Amygdala (tissue), 56 donors: ENCODE measurements at regions not wholly inside any gene's neighbourhood (a gene's known extent, or its start where the extent isn't known, plus 50 kb on each side); places are given as distances from the start of the nearest gene placed in this dataset.

Source experiments
- DNase-seq, 56 donors: peaks; one replicate each; lab custom pipeline; 2025; lab: John Stamatoyannopoulos, UW

- peak in 9 of 56 donors; percentile 8 to 39 (median 22) for DNase-seq
Measured at GRCh38 chr12:130016986-130017385, 113.2 kb upstream of the TMEM132D start.

DNA sequence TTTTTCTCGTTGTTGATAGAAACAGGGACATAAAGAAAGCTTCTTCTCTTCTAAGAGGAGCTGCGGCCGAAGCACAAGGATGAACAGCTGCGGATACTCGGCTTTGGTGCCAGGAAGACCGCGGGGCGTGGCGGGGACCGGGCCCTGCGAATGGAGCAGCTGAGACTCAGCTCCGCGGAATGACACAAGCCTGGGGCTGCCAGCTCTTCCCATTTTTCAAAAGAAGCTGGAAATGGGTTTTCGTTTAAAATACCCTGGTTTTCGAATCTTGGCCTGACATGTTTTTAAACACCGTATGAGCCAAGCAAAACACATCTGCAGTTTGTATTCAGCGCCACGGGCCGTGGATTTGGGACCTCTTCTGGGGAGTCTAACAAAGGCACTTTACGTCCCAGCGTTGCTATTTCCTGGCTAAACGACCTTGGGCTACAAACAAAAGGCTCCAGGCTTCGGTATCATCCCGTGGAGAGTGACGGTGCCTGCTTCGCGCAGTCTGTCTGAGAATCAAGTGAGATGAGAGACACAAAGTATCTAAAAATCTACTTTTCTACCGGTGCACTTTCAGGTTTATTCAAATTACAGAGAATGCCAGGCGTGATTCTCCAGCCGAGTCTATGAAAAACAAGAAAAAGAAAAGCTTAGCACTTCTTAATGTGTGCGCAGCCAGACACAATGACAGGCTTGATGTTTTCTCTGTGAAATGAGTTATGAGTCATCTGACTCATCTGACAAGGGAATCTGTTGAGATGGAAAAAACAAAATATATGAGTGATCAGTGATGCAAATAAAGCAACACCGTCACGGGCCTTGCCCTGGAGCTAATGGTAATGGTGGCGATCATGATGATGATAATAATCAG is 114.0 kb upstream of the TMEM132D start:
- peak in 52 of 56 donors; percentile 3 to 83 (median 48) for DNase-seq

GRCh38 chr12:130018614-130019013 is 114.8 kb upstream of the TMEM132D start:
- no peak for DNase-seq

- DNase-seq = peak in 3 of 56 donors; percentile 8 to 53 (median 26)
Measured at GRCh38 chr12:130026608-130027176, 122.9 kb upstream of the TMEM132D start.

GRCh38 chr12:130027798-130028197 is 124.0 kb upstream of the TMEM132D start:
- no peak for DNase-seq

DNA sequence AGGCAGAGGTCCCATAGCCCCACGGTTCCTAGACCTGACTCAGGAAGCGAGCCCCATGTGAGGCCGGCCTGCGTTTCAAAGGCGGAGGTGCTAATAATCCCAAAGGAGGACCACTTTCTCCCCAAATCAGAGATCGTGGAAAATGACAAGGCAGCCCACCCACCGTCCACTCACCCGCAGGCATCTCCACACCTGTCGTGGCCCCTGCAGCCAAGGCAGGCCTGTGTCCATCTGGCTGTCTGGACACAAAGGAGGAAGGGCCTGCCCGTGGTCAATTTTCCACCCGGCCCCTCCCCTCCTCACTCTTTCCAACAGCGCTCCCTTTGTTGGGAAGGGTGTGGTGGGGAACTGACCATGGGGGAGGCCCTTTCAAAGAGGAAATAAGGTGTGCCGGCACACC is 125.3 kb upstream of the TMEM132D start:
- no peak for DNase-seq

GRCh38 chr12:130031041-130031440 is 127.2 kb upstream of the TMEM132D start:
- no peak for DNase-seq

DNA sequence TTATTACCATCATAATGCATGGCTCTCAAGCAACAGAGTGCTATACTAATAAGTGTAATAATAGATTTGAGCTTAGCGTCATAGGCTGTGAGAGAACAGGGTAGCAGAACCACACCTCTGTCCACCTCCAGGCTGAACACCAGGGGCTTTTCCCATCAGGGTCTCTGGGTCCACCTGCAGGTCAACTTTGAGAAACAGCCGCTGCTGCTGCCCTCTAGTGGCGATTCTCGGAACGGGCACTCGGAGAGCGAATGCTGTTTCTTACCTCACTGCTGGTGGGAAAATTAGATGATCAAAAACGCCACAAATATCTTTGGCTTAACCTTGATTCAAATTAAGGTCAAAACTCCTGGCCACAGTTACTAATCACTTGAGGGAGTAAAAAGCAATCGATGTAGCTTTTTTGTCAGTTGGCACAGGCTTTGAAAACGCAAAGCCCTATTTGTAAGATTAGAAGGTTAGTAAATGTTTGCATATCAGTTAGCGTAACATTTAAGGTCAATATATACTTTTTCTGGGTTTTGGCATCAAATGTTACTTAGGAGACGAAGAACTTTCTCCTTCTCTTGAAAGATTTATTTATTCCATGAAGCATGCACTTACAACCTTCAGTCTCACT is 127.9 kb upstream of the TMEM132D start:
- DNase-seq = peak in 43 of 56 donors; percentile 4 to 84 (median 33)

- DNase-seq = peak in 50 of 56 donors; percentile 7 to 86 (median 46)
Measured at GRCh38 chr12:130041983-130042812, 120.1 kb upstream of the FZD10 start.

DNA sequence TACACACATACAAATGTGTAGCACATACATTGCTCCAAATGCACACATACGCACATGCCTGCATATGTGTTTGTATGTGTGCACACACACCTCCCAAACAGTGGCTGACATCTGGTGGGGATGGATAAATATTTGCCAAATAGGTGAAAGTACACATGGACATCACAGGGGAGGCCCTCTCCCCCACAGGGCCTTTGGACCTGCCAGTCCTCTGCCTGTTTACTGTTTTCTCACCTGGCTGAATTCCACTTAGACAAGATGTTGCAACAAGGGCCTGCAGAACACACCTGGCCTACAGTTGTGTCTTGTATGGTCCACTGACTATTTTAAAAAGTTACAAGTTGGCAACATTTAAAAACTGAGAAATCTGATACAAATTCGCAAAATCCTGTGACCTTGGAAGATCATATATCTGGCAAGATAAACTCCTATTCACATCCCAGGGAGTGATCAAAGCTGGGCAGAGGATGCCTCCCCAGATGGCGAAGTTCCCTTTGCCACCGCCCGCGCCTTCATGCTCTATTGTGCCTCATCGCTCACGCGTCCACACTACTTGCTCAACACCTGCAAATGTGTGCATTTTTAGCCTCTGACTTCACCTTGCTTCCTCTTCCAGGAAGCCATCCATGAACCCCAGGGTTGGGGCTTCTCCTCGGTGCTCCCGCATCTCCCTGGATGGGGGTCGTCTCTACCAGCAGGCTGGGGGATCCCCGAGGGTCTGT is 118.4 kb upstream of the FZD10 start:
- DNase-seq = no peak

- DNase-seq = peak in 5 of 56 donors; percentile 2 to 14 (median 12)
Measured at GRCh38 chr12:130044991-130045621, 117.2 kb upstream of the FZD10 start.

- no peak for DNase-seq
Measured at GRCh38 chr12:130049666-130050065, 112.6 kb upstream of the FZD10 start.

- DNase-seq = no peak
Measured at GRCh38 chr12:130051900-130052299, 110.4 kb upstream of the FZD10 start.

GRCh38 chr12:130053651-130054069 is 108.6 kb upstream of the FZD10 start:
- peak in 11 of 56 donors; percentile 5 to 33 (median 13) for DNase-seq

DNA sequence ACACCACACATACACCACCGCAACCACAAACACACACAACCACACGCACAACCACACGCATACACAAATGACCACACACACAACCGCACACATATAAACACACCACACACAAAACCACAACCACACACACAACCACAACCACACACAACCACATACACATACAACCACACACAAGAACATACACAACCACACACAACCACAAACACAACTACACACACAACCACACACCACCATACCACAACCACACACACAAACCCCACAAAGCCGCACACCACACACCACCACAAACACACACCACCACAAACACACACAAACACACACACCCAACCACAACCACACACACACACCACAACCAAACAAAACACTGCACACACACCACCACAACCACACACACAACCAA is 107.5 kb upstream of the FZD10 start:
- no peak for DNase-seq

GRCh38 chr12:130058926-130059472 is 103.3 kb upstream of the FZD10 start:
- DNase-seq = no peak

GRCh38 chr12:130063866-130064265 is 98.4 kb upstream of the FZD10 start:
- DNase-seq = no peak

GRCh38 chr12:130064999-130065398 is 97.3 kb upstream of the FZD10 start:
- no peak for DNase-seq

- DNase-seq = no peak
Measured at GRCh38 chr12:130066742-130067141, 95.5 kb upstream of the FZD10 start.
